BE2C (cell line): ENCODE measurements at regions not wholly inside any gene's neighbourhood (a gene's known extent, or its start where the extent isn't known, plus 50 kb on each side); places are given as distances from the start of the nearest gene placed in this dataset.

Source experiments
- DNase-seq: peaks from one replicate; pipeline ENCODE4 v3.0.0-alpha.2; 2020
- H3K27me3 ChIP-seq: fragments of 250-450 bp; sonication (Bioruptor Pico); 2 replicates; pipeline ENCODE4 v1.5.1; 2020; ENCODE audit warnings: mild to moderate bottlenecking
- H3K36me3 ChIP-seq: fragments of 250-450 bp; sonication (Bioruptor Pico); 2 replicates; pipeline ENCODE4 v1.5.1; 2020; ENCODE audit warnings: mild to moderate bottlenecking
- H3K4me1 ChIP-seq: fragments of 250-450 bp; sonication (Bioruptor Pico); 2 replicates; pipeline ENCODE4 v1.5.1; 2020
- H3K4me3 ChIP-seq: 2 replicates; pipeline ENCODE4 v1.5.1; 2011; ENCODE audit warnings: low read depth, low read length
- H3K9me3 ChIP-seq: fragments of 250-450 bp; sonication (Bioruptor Pico); 2 replicates; pipeline ENCODE4 v1.5.1; 2020
- TF ChIP-seq, protein P1 (sequence below): IDR thresholded peaks from 2 replicates; pipeline ENCODE4 v1.5.1; 2012; ENCODE audit warnings: mild to moderate bottlenecking, low read depth, low read length

DNA sequence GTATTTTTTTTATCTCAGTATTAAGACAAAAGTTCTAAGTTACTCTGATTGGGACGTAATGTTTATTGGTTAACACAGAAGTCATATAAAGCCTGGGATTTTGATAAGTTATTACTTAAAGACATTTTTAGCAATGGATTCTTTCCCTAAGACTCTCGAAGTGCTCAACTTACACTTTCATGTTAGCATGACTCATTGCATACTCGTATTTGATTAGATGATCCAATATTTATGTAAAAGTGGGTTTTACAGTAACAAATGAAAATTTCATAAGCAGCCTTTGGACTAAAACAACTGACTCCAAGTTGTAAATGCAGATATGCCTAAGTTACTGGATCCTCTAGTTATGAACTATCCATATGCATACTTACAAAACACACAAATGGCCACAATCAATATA lies 567.7 kb upstream of the NUDT12 start:
- Histone ChIP-seq H3K27me3 (no peaks in the 10 kb centered on the region), H3K36me3 (no peaks in the 10 kb centered on the region), H3K9me3 (no peaks in the 10 kb centered on the region), H3K4me1 (no peaks in the 10 kb centered on the region), H3K4me3 (no peak overlapping the region)
- TF ChIP-seq, protein P1, sequence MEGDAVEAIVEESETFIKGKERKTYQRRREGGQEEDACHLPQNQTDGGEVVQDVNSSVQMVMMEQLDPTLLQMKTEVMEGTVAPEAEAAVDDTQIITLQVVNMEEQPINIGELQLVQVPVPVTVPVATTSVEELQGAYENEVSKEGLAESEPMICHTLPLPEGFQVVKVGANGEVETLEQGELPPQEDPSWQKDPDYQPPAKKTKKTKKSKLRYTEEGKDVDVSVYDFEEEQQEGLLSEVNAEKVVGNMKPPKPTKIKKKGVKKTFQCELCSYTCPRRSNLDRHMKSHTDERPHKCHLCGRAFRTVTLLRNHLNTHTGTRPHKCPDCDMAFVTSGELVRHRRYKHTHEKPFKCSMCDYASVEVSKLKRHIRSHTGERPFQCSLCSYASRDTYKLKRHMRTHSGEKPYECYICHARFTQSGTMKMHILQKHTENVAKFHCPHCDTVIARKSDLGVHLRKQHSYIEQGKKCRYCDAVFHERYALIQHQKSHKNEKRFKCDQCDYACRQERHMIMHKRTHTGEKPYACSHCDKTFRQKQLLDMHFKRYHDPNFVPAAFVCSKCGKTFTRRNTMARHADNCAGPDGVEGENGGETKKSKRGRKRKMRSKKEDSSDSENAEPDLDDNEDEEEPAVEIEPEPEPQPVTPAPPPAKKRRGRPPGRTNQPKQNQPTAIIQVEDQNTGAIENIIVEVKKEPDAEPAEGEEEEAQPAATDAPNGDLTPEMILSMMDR, result no peak
- no peak for DNase-seq

DNA sequence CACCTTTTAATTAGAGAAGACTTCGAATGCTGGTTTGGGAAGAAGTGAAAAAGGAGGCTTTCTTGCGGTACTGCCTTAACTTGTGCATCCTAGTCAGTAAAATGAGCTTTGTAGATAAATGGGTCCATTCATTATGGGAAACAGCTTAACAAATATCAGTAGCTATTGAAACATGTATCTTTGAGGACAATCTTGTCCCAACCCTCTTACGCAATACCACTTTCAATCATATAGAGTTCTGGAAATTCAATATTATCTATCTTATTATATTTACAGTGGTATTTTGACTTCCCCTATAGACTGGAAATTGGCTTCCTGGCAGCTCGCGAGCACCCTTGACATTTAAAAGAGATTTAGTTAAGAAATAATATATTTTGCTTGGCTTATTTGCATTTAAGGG lies 565.8 kb upstream of the NUDT12 start:
- H3K4me1 ChIP-seq, result no peaks in the 10 kb centered on the region
- TF ChIP-seq, protein P1, result no peak
- H3K27me3 ChIP-seq, result no peaks in the 10 kb centered on the region
- H3K9me3 ChIP-seq, result no peaks in the 10 kb centered on the region
- no peaks in the 10 kb centered on the region for H3K36me3 ChIP-seq
- no peak overlapping the region for H3K4me3 ChIP-seq
- DNase-seq, result no peak

DNA sequence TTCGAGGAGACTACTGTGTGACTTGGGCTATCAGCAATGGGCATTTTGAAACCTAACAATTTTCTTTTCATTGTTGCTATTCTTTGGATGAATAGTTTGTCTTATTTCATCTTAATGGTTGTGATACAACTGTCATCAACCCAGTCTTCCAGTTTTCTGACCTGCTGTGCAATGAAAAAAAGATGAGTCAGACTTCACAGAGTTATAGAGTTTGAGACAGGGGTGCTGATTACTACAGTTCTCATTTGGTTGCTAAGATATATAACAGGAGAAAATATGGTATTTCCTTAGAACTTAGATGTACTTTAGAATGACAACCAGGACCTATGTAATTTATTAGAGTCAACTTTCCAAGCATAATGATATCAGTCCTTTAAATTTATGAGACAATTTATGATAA lies 564.4 kb upstream of the NUDT12 start:
- Histone ChIP-seq H3K4me3 (no peak overlapping the region), H3K27me3 (no peaks in the 10 kb centered on the region), H3K36me3 (no peaks in the 10 kb centered on the region), H3K4me1 (no peaks in the 10 kb centered on the region), H3K9me3 (no peaks in the 10 kb centered on the region)
- DNase-seq, result no peak
- TF ChIP-seq, protein P1, result no peak

DNA sequence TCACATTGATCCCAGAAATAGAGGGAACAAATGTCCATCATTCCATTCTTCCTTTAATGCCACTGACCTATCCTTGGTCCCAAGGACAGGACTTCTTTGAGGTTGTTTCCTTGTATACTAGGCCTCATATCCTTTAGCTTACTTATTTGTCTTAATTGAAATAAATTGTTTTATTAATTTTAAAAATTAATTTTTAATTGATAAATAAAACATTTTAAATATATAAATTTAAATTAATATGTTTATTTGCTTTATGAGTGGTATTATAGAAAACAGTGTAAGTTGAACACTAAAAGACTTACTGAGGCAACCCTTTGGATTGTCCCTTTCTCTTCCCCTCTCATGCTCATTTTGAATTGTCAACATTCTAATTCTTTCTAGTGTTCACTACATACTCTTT lies 556.9 kb upstream of the NUDT12 start:
- H3K27me3 ChIP-seq, result no peaks in the 10 kb centered on the region
- no peaks in the 10 kb centered on the region for H3K9me3 ChIP-seq
- no peak for DNase-seq
- H3K4me3 ChIP-seq, result no peak overlapping the region
- no peaks in the 10 kb centered on the region for H3K36me3 ChIP-seq
- TF ChIP-seq, protein P1, result no peak
- no peaks in the 10 kb centered on the region for H3K4me1 ChIP-seq

DNA sequence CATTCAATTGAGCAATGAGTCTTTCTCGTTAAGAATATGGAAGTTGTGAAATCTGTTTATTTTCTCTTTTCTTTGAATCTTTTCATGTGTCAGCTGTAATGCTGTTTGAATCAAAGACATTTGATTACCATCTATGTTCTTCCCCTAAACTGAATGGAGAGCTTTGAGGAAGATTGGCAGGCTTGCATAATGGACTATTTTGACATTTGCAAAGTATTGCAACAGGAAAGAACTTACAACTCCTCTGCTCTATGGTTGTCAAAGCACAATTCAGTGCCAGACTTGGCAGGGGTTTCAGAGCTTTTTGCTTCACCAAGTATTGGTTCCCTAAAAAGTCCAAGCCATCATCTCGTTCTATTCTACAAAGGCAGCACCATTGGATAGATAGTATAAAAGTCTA lies 549.0 kb upstream of the NUDT12 start:
- H3K27me3 ChIP-seq, result no peaks in the 10 kb centered on the region
- no peak for DNase-seq
- TF ChIP-seq, protein P1, result no peak

DNA sequence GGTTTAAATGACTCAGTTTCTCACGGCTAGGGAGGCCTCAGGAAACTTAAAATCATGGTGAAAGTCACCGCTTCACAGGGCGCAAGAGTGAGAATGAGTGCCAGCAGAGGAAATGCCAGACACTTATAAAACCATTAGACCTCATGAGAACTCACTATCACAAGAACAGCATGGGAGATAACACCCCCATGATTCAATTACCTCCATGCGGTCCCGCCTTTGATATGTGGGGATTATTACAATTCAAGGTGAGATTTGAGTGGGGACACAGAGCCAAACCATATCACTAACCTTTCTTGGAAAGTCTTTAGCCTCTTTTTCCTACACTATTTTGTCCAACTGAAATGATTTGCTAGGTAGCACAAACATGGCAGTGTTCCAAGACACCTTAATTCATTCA lies 533.9 kb upstream of the NUDT12 start:
- H3K9me3 ChIP-seq, result no peaks in the 10 kb centered on the region; the same call in 1 of the 2 replicates
- H3K4me3 ChIP-seq, result no peak overlapping the region
- no peaks in the 10 kb centered on the region for H3K36me3 ChIP-seq
- no peak for DNase-seq
- TF ChIP-seq, protein P1, result no peak
- no peaks in the 10 kb centered on the region for H3K27me3 ChIP-seq
- 0 out of 2 replicates have a peak, but pooled peaks cover 2% of the 10 kb centered on the region for H3K4me1 ChIP-seq

More for the DNA sequence above, 549.0 kb upstream of the NUDT12 start:
- Histone ChIP-seq H3K36me3 (no peaks in the 10 kb centered on the region), H3K9me3 (no peaks in the 10 kb centered on the region), H3K4me3 (no peak overlapping the region), H3K4me1 (no peaks in the 10 kb centered on the region)
